Endothelial cell of umbilical vein (primary cell): ENCODE measurements at regions not wholly inside any gene's neighbourhood (a gene's known extent, or its start where the extent isn't known, plus 50 kb on each side); places are given as distances from the start of the nearest gene placed in this dataset.

Source experiments
- CTCF ChIP-seq, 2 donors: IDR thresholded peaks; 1 replicate in 1 of 2; 2 replicates in 1 of 2; pipeline ENCODE4 v1.5.1; 2011; ENCODE audit warnings: low read length in 2 of 2, mild to moderate bottlenecking in 2 of 2, moderate library complexity in 2 of 2, control low read depth in 1 of 2, inconsistent platforms in 1 of 2, low read depth in 1 of 2; ENCODE audit not compliant: insufficient read depth in 1 of 2; ENCODE audit errors: extremely low read depth in 1 of 2
- EZH2 ChIP-seq: IDR thresholded peaks from 2 replicates; pipeline ENCODE4 v1.6.1; 2012; ENCODE audit warnings: borderline replicate concordance, low read depth, mild to moderate bottlenecking, moderate library complexity, low read length, inconsistent platforms; ENCODE audit not compliant: severe bottlenecking
- FOS ChIP-seq: IDR thresholded peaks from 2 replicates; pipeline ENCODE4 v1.6.1; 2011; ENCODE audit warnings: mild to moderate bottlenecking, low read length, moderate library complexity, borderline replicate concordance; ENCODE audit not compliant: insufficient read depth
- GATA2 ChIP-seq: IDR thresholded peaks from 2 replicates; pipeline ENCODE4 v1.7.0; 2011; ENCODE audit warnings: low read depth, mild to moderate bottlenecking, moderate library complexity, mixed read lengths, low read length; ENCODE audit not compliant: insufficient read length, insufficient read depth
- MYC ChIP-seq: IDR thresholded peaks from one replicate; pipeline ENCODE4 v1.6.1; 2011; ENCODE audit warnings: mild to moderate bottlenecking, low read depth, low read length
- POLR2A ChIP-seq: IDR thresholded peaks from 2 replicates; pipeline ENCODE4 v1.6.1; 2012; ENCODE audit warnings: low read depth, mild to moderate bottlenecking, control low read depth, low read length
- POLR2AphosphoS5 ChIP-seq: IDR thresholded peaks from 2 replicates; pipeline ENCODE4 v1.6.1; 2012; ENCODE audit warnings: low read depth, mild to moderate bottlenecking, control low read depth, low read length, moderate library complexity; ENCODE audit not compliant: insufficient read depth
- TF ChIP-seq, protein P1 (sequence below): IDR thresholded peaks from 2 replicates; pipeline ENCODE4 v1.6.1; 2011; ENCODE audit not compliant: insufficient read depth, insufficient read length

GRCh38 chr7:84821671-84822534 is 365.0 kb downstream of the SEMA3D start:
- TF ChIP-seq, protein P1, sequence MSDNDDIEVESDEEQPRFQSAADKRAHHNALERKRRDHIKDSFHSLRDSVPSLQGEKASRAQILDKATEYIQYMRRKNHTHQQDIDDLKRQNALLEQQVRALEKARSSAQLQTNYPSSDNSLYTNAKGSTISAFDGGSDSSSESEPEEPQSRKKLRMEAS, result no peak
- TF ChIP-seq CTCF (IDR thresholded peaks at IDR 0.05; ENCODE audit: extremely low read depth in 1 of 2, insufficient read depth in 1 of 2, low read depth in 1 of 2, low read length in 2 of 2) (no peak), POLR2A (no peak), EZH2 (no peak), POLR2AphosphoS5 (no peak), FOS (no peak), MYC (no peak), GATA2 (no peak)
